HuH-7.5 (cell line): ENCODE measurements at regions not wholly inside any gene's neighbourhood (a gene's known extent, or its start where the extent isn't known, plus 50 kb on each side); places are given as distances from the start of the nearest gene placed in this dataset.
A peak's percentile ranks its signal among the peaks of the same experiment; 100 is the strongest.

Source experiments
- DNase-seq: peaks from one replicate; pipeline ENCODE4 v3.0.0; 2011; ENCODE audit warnings: low spot score

GRCh38 chr3:101084404-101084803 is 91.2 kb upstream of the ABI3BP start:
- DNase-seq = no peak

- DNase-seq = no peak
Observed at GRCh38 chr3:101081999-101082398, 88.8 kb upstream of the ABI3BP start.

GRCh38 chr3:101081446-101081845 is 88.2 kb upstream of the ABI3BP start:
- no peak for DNase-seq

GRCh38 chr3:101077361-101078011 is 84.3 kb upstream of the ABI3BP start:
- no peak for DNase-seq

- no peak for DNase-seq
Observed at GRCh38 chr3:101074518-101074917, 81.3 kb upstream of the ABI3BP start.

GRCh38 chr3:101072300-101072699 is 79.1 kb upstream of the ABI3BP start:
- no peak for DNase-seq

GRCh38 chr3:101070799-101071121 is 77.5 kb upstream of the ABI3BP start:
- no peak for DNase-seq

GRCh38 chr3:101069901-101070798 is 76.9 kb upstream of the ABI3BP start:
- DNase-seq = peak; percentile 46

- DNase-seq = no peak
Observed at GRCh38 chr3:101068876-101069606, 75.8 kb upstream of the ABI3BP start.

- DNase-seq = no peak
Observed at GRCh38 chr3:101066711-101067129, 73.5 kb upstream of the ABI3BP start.

- DNase-seq = no peak
Observed at GRCh38 chr3:101065962-101066361, 72.7 kb upstream of the ABI3BP start.

GRCh38 chr3:101063401-101063800 is 70.2 kb upstream of the ABI3BP start:
- DNase-seq = no peak

GRCh38 chr3:101061312-101061711 is 68.1 kb upstream of the ABI3BP start:
- no peak for DNase-seq

- no peak for DNase-seq
Observed at GRCh38 chr3:101050866-101051265, 57.6 kb upstream of the ABI3BP start.

GRCh38 chr3:101050046-101050445 is 56.8 kb upstream of the ABI3BP start:
- DNase-seq = no peak

GRCh38 chr3:101049532-101049931 is 56.3 kb upstream of the ABI3BP start:
- no peak for DNase-seq

- no peak for DNase-seq
Observed at GRCh38 chr3:101043687-101044078, 50.5 kb upstream of the ABI3BP start.

- DNase-seq = no peak
Observed at GRCh38 chr3:101042996-101043686, 49.9 kb upstream of the ABI3BP start.
